ENCODE measurements at regions not wholly inside any gene's neighbourhood (a gene's known extent, or its start where the extent isn't known, plus 50 kb on each side); places are given as distances from the start of the nearest gene placed in this dataset.

- no peak for TF ChIP-seq EZH2 (IDR thresholded peaks at IDR 0.05; ENCODE audit: borderline replicate concordance, insufficient read depth, low read depth, low read length, poor library complexity, severe bottlenecking)
- no peak for TF ChIP-seq CTCF (IDR thresholded peaks at IDR 0.05)
These were observed 284.7 kb downstream of the MIAT start for GRCh38 chr22:26941896-26942636.
